ENCODE measurements at regions not wholly inside any gene's neighbourhood (a gene's known extent, or its start where the extent isn't known, plus 50 kb on each side); places are given as distances from the start of the nearest gene placed in this dataset.

DNA sequence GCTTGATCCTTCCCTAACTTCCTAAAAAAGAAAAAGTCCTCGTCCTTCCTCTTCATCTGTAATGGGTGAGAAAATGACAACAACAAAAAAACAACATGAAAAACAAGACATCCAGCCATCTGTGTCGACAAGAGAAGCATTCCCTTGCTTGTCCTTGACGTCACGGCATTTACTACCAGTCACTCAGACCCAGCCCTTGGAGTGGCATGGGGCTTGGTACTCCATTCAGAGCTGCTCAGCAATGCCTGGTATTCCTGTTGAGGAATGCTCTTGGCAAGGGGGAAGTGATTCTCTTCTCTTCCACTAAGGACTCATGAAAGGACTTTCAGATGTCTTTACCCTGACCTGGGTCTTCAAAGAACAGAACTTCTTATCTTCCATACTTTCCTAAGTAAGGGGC is 339.7 kb upstream of the RASGRP1 start:
- Histone ChIP-seq H3K9me2 (ENCODE audit: low read depth, low read length) (no peaks in the 10 kb centered on the region), H2AFZ (ENCODE audit: low read length) (no peak overlapping the region), H3K9me3 (ENCODE audit: low read length) (no peaks in the 10 kb centered on the region), H3K9ac (ENCODE audit: low read length) (no peak overlapping the region), H3K27me3 (ENCODE audit: insufficient read depth, low read length) (no peaks in the 10 kb centered on the region), H3K4me2 (ENCODE audit: low read length) (no peak overlapping the region), H3K27ac (ENCODE audit: low read depth, low read length, poor library complexity, severe bottlenecking) (no peak overlapping the region), H3K36me3 (ENCODE audit: insufficient read depth, low read length) (no peaks in the 10 kb centered on the region), H3K79me2 (ENCODE audit: insufficient read depth, low read length) (no peaks in the 10 kb centered on the region), H4K20me1 (ENCODE audit: insufficient read depth, low read length) (no peaks in the 10 kb centered on the region), H3K4me1 (ENCODE audit: insufficient read depth, low read length, severe bottlenecking) (no peaks in the 10 kb centered on the region), H3F3A (ENCODE audit: insufficient read depth, low read length) (no peaks in the 10 kb centered on the region), H3K4me3 (ENCODE audit: low read depth, low read length, poor library complexity, severe bottlenecking) (no peak overlapping the region)
- TF ChIP-seq EZH2 (IDR thresholded peaks at IDR 0.05; ENCODE audit: borderline replicate concordance, low read length): no peak
- TF ChIP-seq, protein P1, sequence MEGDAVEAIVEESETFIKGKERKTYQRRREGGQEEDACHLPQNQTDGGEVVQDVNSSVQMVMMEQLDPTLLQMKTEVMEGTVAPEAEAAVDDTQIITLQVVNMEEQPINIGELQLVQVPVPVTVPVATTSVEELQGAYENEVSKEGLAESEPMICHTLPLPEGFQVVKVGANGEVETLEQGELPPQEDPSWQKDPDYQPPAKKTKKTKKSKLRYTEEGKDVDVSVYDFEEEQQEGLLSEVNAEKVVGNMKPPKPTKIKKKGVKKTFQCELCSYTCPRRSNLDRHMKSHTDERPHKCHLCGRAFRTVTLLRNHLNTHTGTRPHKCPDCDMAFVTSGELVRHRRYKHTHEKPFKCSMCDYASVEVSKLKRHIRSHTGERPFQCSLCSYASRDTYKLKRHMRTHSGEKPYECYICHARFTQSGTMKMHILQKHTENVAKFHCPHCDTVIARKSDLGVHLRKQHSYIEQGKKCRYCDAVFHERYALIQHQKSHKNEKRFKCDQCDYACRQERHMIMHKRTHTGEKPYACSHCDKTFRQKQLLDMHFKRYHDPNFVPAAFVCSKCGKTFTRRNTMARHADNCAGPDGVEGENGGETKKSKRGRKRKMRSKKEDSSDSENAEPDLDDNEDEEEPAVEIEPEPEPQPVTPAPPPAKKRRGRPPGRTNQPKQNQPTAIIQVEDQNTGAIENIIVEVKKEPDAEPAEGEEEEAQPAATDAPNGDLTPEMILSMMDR (IDR thresholded peaks at IDR 0.05; ENCODE audit: low read length): no peak

DNA sequence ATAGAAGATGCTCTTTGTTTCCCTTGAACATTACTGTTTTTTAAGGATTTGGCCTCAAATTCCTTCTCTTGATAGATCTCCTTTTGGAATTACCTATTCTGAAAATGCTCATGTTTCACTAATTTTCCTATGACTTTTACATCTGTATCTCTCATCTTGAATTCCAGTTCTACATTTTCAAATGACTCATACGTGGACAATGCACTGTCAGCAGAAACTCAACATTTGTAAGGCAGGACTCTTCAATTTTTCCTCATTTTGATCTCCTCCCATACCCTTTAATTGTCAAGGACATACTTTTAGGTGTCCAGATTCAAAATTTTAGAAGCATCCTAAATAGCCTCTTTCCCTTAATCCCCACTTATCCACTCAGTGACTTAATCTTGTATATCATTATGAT is 341.0 kb upstream of the RASGRP1 start:
- Histone ChIP-seq H4K20me1 (ENCODE audit: insufficient read depth, low read length) (no peaks in the 10 kb centered on the region), H3K79me2 (ENCODE audit: insufficient read depth, low read length) (no peaks in the 10 kb centered on the region), H3F3A (ENCODE audit: insufficient read depth, low read length) (no peaks in the 10 kb centered on the region), H3K4me2 (ENCODE audit: low read length) (no peak overlapping the region), H3K27ac (ENCODE audit: low read depth, low read length, poor library complexity, severe bottlenecking) (no peak overlapping the region), H3K9me3 (ENCODE audit: low read length) (no peaks in the 10 kb centered on the region), H2AFZ (ENCODE audit: low read length) (no peak overlapping the region), H3K4me3 (ENCODE audit: low read depth, low read length, poor library complexity, severe bottlenecking) (no peak overlapping the region), H3K9me2 (ENCODE audit: low read depth, low read length) (no peaks in the 10 kb centered on the region), H3K9ac (ENCODE audit: low read length) (no peak overlapping the region), H3K36me3 (ENCODE audit: insufficient read depth, low read length) (no peaks in the 10 kb centered on the region), H3K27me3 (ENCODE audit: insufficient read depth, low read length) (no peaks in the 10 kb centered on the region), H3K4me1 (ENCODE audit: insufficient read depth, low read length, severe bottlenecking) (no peaks in the 10 kb centered on the region)
- TF ChIP-seq, protein P1 (IDR thresholded peaks at IDR 0.05; ENCODE audit: low read length): no peak
- no peak for TF ChIP-seq EZH2 (IDR thresholded peaks at IDR 0.05; ENCODE audit: borderline replicate concordance, low read length)

DNA sequence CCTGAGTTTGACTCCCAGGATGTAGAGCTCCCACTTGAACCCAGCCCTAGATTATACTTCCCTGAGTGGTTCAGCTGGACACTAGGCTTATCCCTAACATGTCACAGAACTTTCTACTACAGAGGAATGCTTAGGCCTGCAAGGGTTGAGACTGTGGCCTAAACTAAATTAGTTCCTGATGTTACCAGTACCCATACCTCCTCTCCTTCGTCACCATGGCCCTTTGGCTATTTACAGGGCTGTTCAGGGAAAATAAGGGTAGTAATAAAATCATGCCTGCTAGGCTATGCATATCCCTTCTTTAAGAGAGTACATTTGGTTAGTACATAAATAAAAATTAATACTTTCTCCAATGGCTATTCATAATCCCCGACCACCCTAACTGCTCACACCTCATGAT is 356.4 kb upstream of the RASGRP1 start:
- no peaks in the 10 kb centered on the region for H3K4me1 ChIP-seq (ENCODE audit: insufficient read depth, low read length, severe bottlenecking)
- H3K9me3 ChIP-seq (ENCODE audit: low read length): no peaks in the 10 kb centered on the region
- no peaks in the 10 kb centered on the region for H3F3A ChIP-seq (ENCODE audit: insufficient read depth, low read length)
- H3K9me2 ChIP-seq (ENCODE audit: low read depth, low read length): no peaks in the 10 kb centered on the region
- no peak overlapping the region for H3K9ac ChIP-seq (ENCODE audit: low read length)
- no peaks in the 10 kb centered on the region for H3K79me2 ChIP-seq (ENCODE audit: insufficient read depth, low read length)
- no peak for TF ChIP-seq EZH2 (IDR thresholded peaks at IDR 0.05; ENCODE audit: borderline replicate concordance, low read length)
- TF ChIP-seq, protein P1 (IDR thresholded peaks at IDR 0.05; ENCODE audit: low read length): no peak
- no peak overlapping the region for H3K27ac ChIP-seq (ENCODE audit: low read depth, low read length, poor library complexity, severe bottlenecking)
- no peaks in the 10 kb centered on the region for H3K27me3 ChIP-seq (ENCODE audit: insufficient read depth, low read length)
- no peaks in the 10 kb centered on the region for H4K20me1 ChIP-seq (ENCODE audit: insufficient read depth, low read length)
- no peak overlapping the region for H2AFZ ChIP-seq (ENCODE audit: low read length)
- H3K4me2 ChIP-seq (ENCODE audit: low read length): no peak overlapping the region
- H3K36me3 ChIP-seq (ENCODE audit: insufficient read depth, low read length): no peaks in the 10 kb centered on the region
- no peak overlapping the region for H3K4me3 ChIP-seq (ENCODE audit: low read depth, low read length, poor library complexity, severe bottlenecking)
